Erythroblast (primary cell): ENCODE measurements at regions not wholly inside any gene's neighbourhood (a gene's known extent, or its start where the extent isn't known, plus 50 kb on each side); places are given as distances from the start of the nearest gene placed in this dataset.

Experiments
- GATA1 ChIP-seq: IDR thresholded peaks from 2 replicates; pipeline ENCODE4 v1.6.1; 2011; ENCODE audit warnings: low read depth, mild to moderate bottlenecking, control low read depth, low read length, moderate library complexity
- POLR2A ChIP-seq: IDR thresholded peaks from 2 replicates; pipeline ENCODE4 v1.6.1; 2011; ENCODE audit warnings: mild to moderate bottlenecking, low read length

DNA sequence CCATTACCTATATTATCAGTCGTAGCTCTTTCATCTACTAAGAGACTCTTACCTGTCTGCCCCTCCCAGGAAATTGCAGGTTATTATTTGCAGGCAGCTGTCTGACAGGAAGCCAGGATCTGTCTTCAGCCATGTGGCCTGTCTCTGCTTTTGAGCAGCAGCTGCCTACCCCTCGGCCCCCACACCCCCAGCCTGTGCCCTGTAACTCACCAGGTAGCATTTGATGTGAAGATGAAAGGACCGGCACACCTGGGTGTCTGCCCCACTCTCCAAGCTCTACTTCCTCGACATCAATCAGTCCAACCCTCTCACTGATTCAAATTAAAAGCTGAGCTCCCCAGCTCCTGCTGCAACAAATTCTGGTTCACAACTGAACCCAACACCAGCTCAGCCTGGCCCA, 197.2 kb upstream of the CTNNB1 start:
- TF ChIP-seq POLR2A (no peak), GATA1 (no peak)
